Esophagus muscularis mucosa (tissue), 4 donors: ENCODE measurements at regions not wholly inside any gene's neighbourhood (a gene's known extent, or its start where the extent isn't known, plus 50 kb on each side); places are given as distances from the start of the nearest gene placed in this dataset.

ENCODE experiments used
- DNase-seq: peaks from one replicate; pipeline ENCODE4 v3.0.0-alpha.2; 2017; ENCODE audit errors: extremely low spot score
- H3K27ac ChIP-seq, 4 donors: fragments of 200-600 bp; sonication (generic); replicated peaks in 1 of 4; 1 replicate in 3 of 4; 2 replicates in 1 of 4; pipeline ENCODE4 v1.5.1; 2016 to 2019; ENCODE audit warnings: mild to moderate bottlenecking in 1 of 4
- H3K27me3 ChIP-seq, 4 donors: fragments of 200-600 bp; sonication (generic); one replicate each; pipeline versions ENCODE4 v1.5.1 to v1.6.0; 2016 to 2019
- H3K36me3 ChIP-seq, 4 donors: fragments of 200-600 bp; sonication (generic); one replicate each; pipeline ENCODE4 v1.5.1; 2016 to 2019
- H3K4me1 ChIP-seq, 4 donors: fragments of 200-600 bp; sonication (generic); one replicate each; pipeline ENCODE4 v1.5.1; 2016 to 2019
- H3K4me3 ChIP-seq, 4 donors: fragments of 200-600 bp; sonication (generic); 1 replicate in 2 of 4; 2 replicates in 2 of 4; pipeline ENCODE4 v1.5.1; 2016 to 2019; ENCODE audit warnings: mild to moderate bottlenecking in 4 of 4, moderate library complexity in 1 of 4
- H3K9me3 ChIP-seq, 4 donors: fragments of 200-600 bp; sonication (generic); 1 replicate in 3 of 4; 2 replicates in 1 of 4; pipeline ENCODE4 v1.5.1; 2016 to 2019
- EP300 ChIP-seq: sonication (generic); formaldehyde crosslinking; IDR thresholded peaks from one replicate; pipeline ENCODE4 v1.6.1; 2017; ENCODE audit warnings: antibody characterized with exemption
- POLR2A ChIP-seq: fragments of 450-650 bp; IDR thresholded peaks from one replicate; pipeline ENCODE4 v1.6.1; 2017; ENCODE audit warnings: antibody characterized with exemption, moderate library complexity, mild to moderate bottlenecking, low read depth
- POLR2AphosphoS5 ChIP-seq, 2 donors: sonication (generic); formaldehyde crosslinking; IDR thresholded peaks; one replicate each; pipeline ENCODE4 v1.6.1; 2017; ENCODE audit warnings: antibody characterized with exemption in 2 of 2
- WGBS: methylation state at CpG from one replicate; pipeline ENCODE4 v1.1.5; 2018; 5-methylcytosine and 5-hydroxymethylcytosine counted together
- intact Hi-C: fragments of 100-400 bp; cut with DNase I; formaldehyde crosslinking; loops from one replicate; pipeline ENCODE4 v1.15.1; 2023
- TF ChIP-seq, protein P1 (sequence below), 3 experiments: fragments of 200-600 bp in 2 of 3; fragments of 450-650 bp in 1 of 3; sonication (generic) in 2 of 3; IDR thresholded peaks; one replicate each; pipeline ENCODE4 v1.5.1; 2017 to 2019; ENCODE audit warnings: antibody characterized with exemption in 3 of 3, mild to moderate bottlenecking in 2 of 3, moderate library complexity in 1 of 3

DNA sequence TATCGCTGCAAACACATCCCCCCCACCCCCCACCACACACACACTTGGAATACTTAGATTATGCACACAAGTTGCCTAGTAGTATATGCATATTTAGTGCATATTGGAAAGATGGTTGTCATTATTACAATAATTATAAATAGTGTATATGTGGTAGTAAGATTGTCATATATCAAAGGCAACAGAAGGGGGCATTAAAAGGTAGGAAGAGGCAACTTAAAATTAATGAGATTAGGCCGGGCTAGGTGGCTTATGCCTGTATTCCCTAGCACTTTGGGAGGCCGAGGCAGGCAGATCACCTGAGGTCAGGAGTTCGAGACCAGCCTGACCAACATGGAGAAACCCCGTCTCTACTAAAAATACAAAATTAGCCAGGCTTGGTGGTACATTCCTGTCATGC is 52.1 kb downstream of the GSC start:
- no peak overlapping the region for H3K27ac ChIP-seq
- TF ChIP-seq, protein P1, sequence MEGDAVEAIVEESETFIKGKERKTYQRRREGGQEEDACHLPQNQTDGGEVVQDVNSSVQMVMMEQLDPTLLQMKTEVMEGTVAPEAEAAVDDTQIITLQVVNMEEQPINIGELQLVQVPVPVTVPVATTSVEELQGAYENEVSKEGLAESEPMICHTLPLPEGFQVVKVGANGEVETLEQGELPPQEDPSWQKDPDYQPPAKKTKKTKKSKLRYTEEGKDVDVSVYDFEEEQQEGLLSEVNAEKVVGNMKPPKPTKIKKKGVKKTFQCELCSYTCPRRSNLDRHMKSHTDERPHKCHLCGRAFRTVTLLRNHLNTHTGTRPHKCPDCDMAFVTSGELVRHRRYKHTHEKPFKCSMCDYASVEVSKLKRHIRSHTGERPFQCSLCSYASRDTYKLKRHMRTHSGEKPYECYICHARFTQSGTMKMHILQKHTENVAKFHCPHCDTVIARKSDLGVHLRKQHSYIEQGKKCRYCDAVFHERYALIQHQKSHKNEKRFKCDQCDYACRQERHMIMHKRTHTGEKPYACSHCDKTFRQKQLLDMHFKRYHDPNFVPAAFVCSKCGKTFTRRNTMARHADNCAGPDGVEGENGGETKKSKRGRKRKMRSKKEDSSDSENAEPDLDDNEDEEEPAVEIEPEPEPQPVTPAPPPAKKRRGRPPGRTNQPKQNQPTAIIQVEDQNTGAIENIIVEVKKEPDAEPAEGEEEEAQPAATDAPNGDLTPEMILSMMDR (IDR thresholded peaks at IDR 0.05): no peak
- no peak for TF ChIP-seq EP300
- no peak overlapping the region for H3K4me3 ChIP-seq
- intact Hi-C loops: no loop called here
- peaks cover 0 to 5% (median 0%) of the 10 kb centered on the region in 4 donors for H3K4me1 ChIP-seq
- 86% methylated on average over 5 of the region's 5 CpGs for WGBS
- H3K27me3 ChIP-seq: peaks cover 0 to 31% (median 4%) of the 10 kb centered on the region in 4 donors
- DNase-seq: no peak
- no peaks in the 10 kb centered on the region for H3K9me3 ChIP-seq
- no peaks in the 10 kb centered on the region for H3K36me3 ChIP-seq

DNA sequence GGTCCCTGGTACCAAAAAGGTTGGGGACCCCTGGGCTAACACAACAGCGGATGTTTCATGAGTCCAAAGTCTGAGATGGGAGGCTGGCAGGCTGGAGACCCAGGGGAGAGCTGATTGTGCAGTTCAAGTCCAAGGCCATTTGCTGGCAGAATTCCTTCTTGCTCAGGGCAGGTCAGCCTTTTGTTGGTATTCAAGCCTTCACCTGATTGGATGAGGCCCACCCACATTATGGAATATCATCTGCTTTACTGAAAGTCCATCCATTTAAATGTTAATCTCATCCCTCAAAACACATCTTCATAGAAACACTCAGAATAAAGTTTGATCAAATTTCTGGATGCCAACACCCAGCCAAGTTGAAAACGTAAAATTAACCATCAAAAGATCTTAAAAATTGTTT is 52.9 kb downstream of the GSC start:
- Histone ChIP-seq H3K27ac (no peak overlapping the region), H3K27me3 (peaks cover 0 to 39% (median 4%) of the 10 kb centered on the region in 4 donors), H3K4me1 (peaks cover 0 to 6% (median 0%) of the 10 kb centered on the region in 4 donors), H3K9me3 (no peaks in the 10 kb centered on the region), H3K4me3 (no peak overlapping the region), H3K36me3 (no peaks in the 10 kb centered on the region)
- DNase-seq: no peak
- WGBS: 90% methylated on average over 2 of the region's 2 CpGs
- intact Hi-C loops: no loop called here
- TF ChIP-seq POLR2A: no peak
- TF ChIP-seq, protein P1 (IDR thresholded peaks at IDR 0.05): no peak
- no peak for TF ChIP-seq EP300
- no peak for TF ChIP-seq POLR2AphosphoS5 (IDR thresholded peaks at IDR 0.05)

DNA sequence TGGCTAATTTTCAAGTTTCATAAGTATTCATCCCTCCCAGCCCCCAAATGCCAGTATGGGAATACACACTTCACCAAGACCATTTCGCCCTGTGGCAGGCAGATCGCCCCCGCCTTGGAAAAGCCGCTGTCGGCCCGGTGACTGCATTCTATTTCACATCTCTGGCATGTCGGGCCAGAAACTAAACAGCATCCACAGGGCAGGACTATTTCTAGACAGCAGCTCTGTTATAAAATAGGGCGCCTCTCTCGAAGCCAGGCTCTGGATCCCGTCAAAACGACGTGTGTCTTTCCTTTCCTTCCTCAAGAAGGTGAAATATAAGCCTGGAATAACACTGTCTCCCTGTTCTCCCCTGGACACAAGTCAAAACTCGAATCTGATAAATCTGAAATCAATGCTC is 56.8 kb downstream of the GSC start:
- intact Hi-C loops: no loop called here
- TF ChIP-seq, protein P1 (IDR thresholded peaks at IDR 0.05): no peak
- TF ChIP-seq POLR2AphosphoS5 (IDR thresholded peaks at IDR 0.05) (no peak), EP300 (no peak), POLR2A (no peak)
- DNase-seq: no peak
- Histone ChIP-seq H3K4me1 (peaks cover 0 to 6% (median 0%) of the 10 kb centered on the region in 4 donors), H3K27ac (no peak overlapping the region), H3K4me3 (no peak overlapping the region), H3K36me3 (no peaks in the 10 kb centered on the region), H3K27me3 (peaks cover 0 to 71% (median 6%) of the 10 kb centered on the region in 4 donors), H3K9me3 (no peaks in the 10 kb centered on the region)
- 46% methylated on average over 13 of the region's 13 CpGs for WGBS

DNA sequence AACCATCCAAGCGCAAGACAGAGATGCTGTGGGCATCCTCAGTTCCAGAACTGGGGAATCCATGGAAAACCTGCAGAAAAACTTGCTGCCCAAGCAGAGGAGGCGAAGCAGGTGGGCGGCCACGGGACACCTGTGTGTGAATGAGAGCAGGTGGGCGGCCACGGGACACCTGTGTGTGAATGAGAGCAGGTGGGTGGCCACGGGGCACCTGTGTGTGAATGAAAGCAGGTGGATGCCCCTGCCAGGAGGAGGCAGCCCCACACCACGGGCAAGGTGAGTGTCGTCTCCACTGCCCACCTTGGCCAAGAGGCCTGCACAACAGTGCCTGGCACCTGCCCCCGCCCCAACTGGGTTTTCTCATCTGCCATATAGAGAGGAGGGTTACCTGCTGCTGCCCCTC is 59.2 kb downstream of the GSC start:
- Histone ChIP-seq H3K4me1 (peaks cover 0 to 6% (median 0%) of the 10 kb centered on the region in 4 donors), H3K27me3 (peaks cover 0 to 80% (median 6%) of the 10 kb centered on the region in 4 donors), H3K36me3 (no peaks in the 10 kb centered on the region), H3K4me3 (no peak overlapping the region), H3K27ac (no peak overlapping the region), H3K9me3 (no peaks in the 10 kb centered on the region)
- intact Hi-C loops: no loop called here
- 79% methylated on average over 9 of the region's 10 CpGs for WGBS
- TF ChIP-seq, protein P1 (IDR thresholded peaks at IDR 0.05): no peak
- TF ChIP-seq POLR2AphosphoS5 (IDR thresholded peaks at IDR 0.05) (no peak), EP300 (no peak), POLR2A (no peak)
- DNase-seq: no peak

DNA sequence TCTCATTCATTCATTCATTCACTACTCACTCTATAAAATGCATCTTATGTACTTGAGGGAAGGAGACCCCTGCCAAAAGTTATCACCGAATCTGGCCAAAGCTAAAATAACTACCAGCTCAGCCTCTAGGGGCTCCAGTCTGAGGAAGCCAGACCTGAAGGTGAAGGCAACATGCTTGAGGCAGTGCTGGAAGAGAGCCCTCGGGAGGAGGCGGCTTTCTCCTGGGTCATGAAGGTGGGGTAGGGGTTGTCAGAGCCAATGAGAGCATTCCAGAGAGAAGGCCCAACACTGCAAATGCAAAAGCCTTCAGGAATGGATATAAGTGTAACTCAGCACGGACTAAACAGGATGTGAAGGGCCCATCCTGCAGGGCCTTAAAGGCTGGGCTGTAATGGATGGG is 62.4 kb downstream of the GSC start:
- TF ChIP-seq EP300 (no peak), POLR2AphosphoS5 (IDR thresholded peaks at IDR 0.05) (no peak), POLR2A (no peak)
- TF ChIP-seq, protein P1 (IDR thresholded peaks at IDR 0.05): no peak
- H3K4me3 ChIP-seq: no peak overlapping the region
- no peaks in the 10 kb centered on the region for H3K4me1 ChIP-seq
- intact Hi-C loops: no loop called here
- no peaks in the 10 kb centered on the region for H3K36me3 ChIP-seq
- no peaks in the 10 kb centered on the region for H3K9me3 ChIP-seq
- H3K27me3 ChIP-seq: peaks cover 0 to 62% (median 2%) of the 10 kb centered on the region in 4 donors
- 68% methylated on average over 4 of the region's 4 CpGs for WGBS
- no peak overlapping the region for H3K27ac ChIP-seq
- DNase-seq: no peak
